ENCODE measurements at regions not wholly inside any gene's neighbourhood (a gene's known extent, or its start where the extent isn't known, plus 50 kb on each side); places are given as distances from the start of the nearest gene placed in this dataset.

GRCh38 chr14:85711620-85712019 is 181.7 kb downstream of the FLRT2 start:
- no peak overlapping the region for H3K4me3 ChIP-seq (ENCODE audit: low read depth, low read length)
- no peak for DNase-seq (ENCODE audit: low read depth)
- TF ChIP-seq CTCF (IDR thresholded peaks at IDR 0.05; ENCODE audit: insufficient read depth, low read depth, low read length, missing control alignments): no peak

Measured in GM12865 (cell line).